WTC11 (cell line): ENCODE measurements at regions not wholly inside any gene's neighbourhood (a gene's known extent, or its start where the extent isn't known, plus 50 kb on each side); places are given as distances from the start of the nearest gene placed in this dataset.

Experiments
- ATAC-seq: fragments of 200-7000 bp; cut with Tn5 transposase; 2 replicates; pipeline ENCODE4 v1.10.0; 2021; ENCODE audit warnings: mild to moderate bottlenecking, moderate library complexity
- CTCF ChIA-PET: fragments of 300-600 bp; sonication (Branson Sonifier 250); formaldehyde crosslinking; loops from one replicate; lab custom pipeline; 2021; ENCODE audit warnings: antibody characterized with exemption; lab: Charles Lee
- POLR2A ChIA-PET: fragments of 350-600 bp; sonication (Branson Sonifier 250); formaldehyde crosslinking; loops from one replicate; lab custom pipeline; 2021; ENCODE audit warnings: antibody characterized with exemption; lab: Charles Lee
- DNase-seq: peaks from one replicate; pipeline ENCODE4 v3.0.0; 2021; ENCODE audit warnings: low spot score
- H3K27ac Mint-ChIP-seq: 2 replicates; pipeline ENCODE4 v1.8.0; 2021; ENCODE audit warnings: mixed read lengths
- H3K27me3 Mint-ChIP-seq: 2 replicates; pipeline ENCODE4 v1.8.0; 2021; ENCODE audit warnings: low read depth, mild to moderate bottlenecking, moderate library complexity, mixed read lengths
- H3K36me3 Mint-ChIP-seq: 2 replicates; pipeline ENCODE4 v1.8.0; 2021; ENCODE audit warnings: mixed read lengths
- H3K4me1 Mint-ChIP-seq: 2 replicates; pipeline ENCODE4 v1.8.0; 2022; ENCODE audit warnings: mixed read lengths
- H3K4me3 Mint-ChIP-seq: 2 replicates; pipeline ENCODE4 v1.8.0; 2021; ENCODE audit warnings: mild to moderate bottlenecking, moderate library complexity, mixed read lengths
- H3K9me3 Mint-ChIP-seq: 2 replicates; pipeline ENCODE4 v1.8.0; 2021; ENCODE audit warnings: mixed read lengths
- EMX1 ChIP-seq: fragments of 250-450 bp; sonication (Bioruptor Pico); IDR thresholded peaks from 2 replicates; pipeline ENCODE4 v1.8.0; 2021; ENCODE audit warnings: mild to moderate bottlenecking
- IRF2 ChIP-seq: sonication (generic); formaldehyde crosslinking; IDR thresholded peaks from 2 replicates; pipeline ENCODE4 v1.8.0; 2022; ENCODE audit warnings: low read depth, missing genetic modification reagents, borderline replicate concordance
- JAZF1 ChIP-seq: fragments of 250-450 bp; sonication (Bioruptor Pico); IDR thresholded peaks from 2 replicates; pipeline ENCODE4 v1.9.0; 2021; ENCODE audit warnings: moderate library complexity, mild to moderate bottlenecking, inconsistent platforms
- JUN ChIP-seq: sonication (generic); formaldehyde crosslinking; IDR thresholded peaks from 2 replicates; pipeline ENCODE4 v1.8.0; 2023; ENCODE audit warnings: mild to moderate bottlenecking, missing genetic modification reagents
- KAT7 ChIP-seq: sonication (generic); formaldehyde crosslinking; IDR thresholded peaks from 2 replicates; pipeline ENCODE4 v1.8.1; 2023; ENCODE audit warnings: missing genetic modification reagents, mild to moderate bottlenecking, borderline replicate concordance
- NR3C1 ChIP-seq: sonication (generic); formaldehyde crosslinking; conservative IDR thresholded peaks from 2 replicates; pipeline ENCODE4 v1.8.1; 2023; ENCODE audit warnings: low read depth, mild to moderate bottlenecking, missing genetic modification reagents
- PRRX2 ChIP-seq: fragments of 250-450 bp; sonication (Bioruptor Pico); IDR thresholded peaks from 2 replicates; pipeline ENCODE4 v1.8.0; 2021; ENCODE audit warnings: mild to moderate bottlenecking
- RELA ChIP-seq: sonication (generic); formaldehyde crosslinking; IDR thresholded peaks from 2 replicates; pipeline ENCODE4 v1.8.1; 2022; ENCODE audit warnings: missing genetic modification reagents, mild to moderate bottlenecking, borderline replicate concordance
- STAT6 ChIP-seq: sonication (generic); formaldehyde crosslinking; conservative IDR thresholded peaks from 2 replicates; pipeline ENCODE4 v1.8.1; 2023; ENCODE audit warnings: mild to moderate bottlenecking, low read depth, missing genetic modification reagents, moderate library complexity
- TEAD1 ChIP-seq: sonication (generic); formaldehyde crosslinking; IDR thresholded peaks from 2 replicates; pipeline ENCODE4 v1.8.0; 2022; ENCODE audit warnings: mild to moderate bottlenecking, missing genetic modification reagents
- USF1 ChIP-seq: sonication (generic); formaldehyde crosslinking; IDR thresholded peaks from 2 replicates; pipeline ENCODE4 v1.8.0; 2022; ENCODE audit warnings: mild to moderate bottlenecking, missing genetic modification reagents
- ZMAT4 ChIP-seq: fragments of 250-450 bp; sonication (Bioruptor Pico); IDR thresholded peaks from 2 replicates; pipeline ENCODE4 v1.9.0; 2021; ENCODE audit warnings: mild to moderate bottlenecking
- ZNF138 ChIP-seq: sonication (generic); formaldehyde crosslinking; conservative IDR thresholded peaks from 2 replicates; pipeline ENCODE4 v1.8.1; 2022; ENCODE audit warnings: mild to moderate bottlenecking, moderate library complexity, missing genetic modification reagents
- ZNF263 ChIP-seq: sonication (generic); formaldehyde crosslinking; IDR thresholded peaks from 2 replicates; pipeline ENCODE4 v1.8.1; 2022; ENCODE audit warnings: low read depth, mild to moderate bottlenecking, moderate library complexity, missing genetic modification reagents
- ZNF317 ChIP-seq: sonication (generic); formaldehyde crosslinking; IDR thresholded peaks from 2 replicates; pipeline ENCODE4 v1.8.1; 2023; ENCODE audit warnings: low read depth, mild to moderate bottlenecking, moderate library complexity, missing genetic modification reagents, borderline replicate concordance
- TF ChIP-seq, protein P1 (sequence below): sonication (generic); formaldehyde crosslinking; IDR thresholded peaks from 2 replicates; pipeline ENCODE4 v1.8.1; 2022; ENCODE audit warnings: low read depth, missing genetic modification reagents, borderline replicate concordance
- TF ChIP-seq, protein P2 (sequence below): sonication (generic); formaldehyde crosslinking; IDR thresholded peaks from 2 replicates; pipeline ENCODE4 v1.8.0; 2023; ENCODE audit warnings: missing genetic modification reagents
- TF ChIP-seq, protein P3 (sequence below): sonication (generic); formaldehyde crosslinking; IDR thresholded peaks from 2 replicates; pipeline ENCODE4 v1.8.0; 2022; ENCODE audit warnings: mild to moderate bottlenecking, missing genetic modification reagents
- TF ChIP-seq, protein P4 (sequence below): fragments of 200-600 bp; IDR thresholded peaks from 2 replicates; pipeline ENCODE4 v1.8.0; 2022; ENCODE audit warnings: antibody characterized with exemption
- TF ChIP-seq, protein P5 (sequence below): sonication (generic); formaldehyde crosslinking; IDR thresholded peaks from 2 replicates; pipeline ENCODE4 v1.8.1; 2023; ENCODE audit warnings: mild to moderate bottlenecking, missing genetic modification reagents, borderline replicate concordance
- TF ChIP-seq, protein P6 (sequence below): sonication (generic); formaldehyde crosslinking; IDR thresholded peaks from 2 replicates; pipeline ENCODE4 v1.8.1; 2022; ENCODE audit warnings: mild to moderate bottlenecking, moderate library complexity, missing genetic modification reagents

DNA sequence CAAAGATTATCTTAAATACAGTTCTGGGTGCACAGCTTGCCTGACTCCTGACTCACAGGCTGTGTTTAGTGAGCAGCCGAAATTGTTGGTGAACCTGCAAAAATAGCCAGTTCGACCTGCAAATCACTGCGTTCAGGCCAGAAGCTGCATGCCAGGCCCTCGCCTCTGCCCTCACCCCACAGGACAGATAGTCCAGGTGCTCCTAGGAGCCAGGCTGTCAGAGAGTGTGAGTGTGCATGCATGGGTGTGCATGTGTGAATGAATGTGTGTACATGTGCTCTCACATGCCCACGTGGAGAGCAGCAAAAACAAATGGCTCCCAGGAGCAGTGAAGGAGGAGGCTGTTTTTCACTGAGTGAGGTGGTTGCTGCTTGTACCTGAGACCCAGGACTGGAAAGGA, 131.8 kb downstream of the ABCC12 start (continued):
- TF ChIP-seq, protein P1, sequence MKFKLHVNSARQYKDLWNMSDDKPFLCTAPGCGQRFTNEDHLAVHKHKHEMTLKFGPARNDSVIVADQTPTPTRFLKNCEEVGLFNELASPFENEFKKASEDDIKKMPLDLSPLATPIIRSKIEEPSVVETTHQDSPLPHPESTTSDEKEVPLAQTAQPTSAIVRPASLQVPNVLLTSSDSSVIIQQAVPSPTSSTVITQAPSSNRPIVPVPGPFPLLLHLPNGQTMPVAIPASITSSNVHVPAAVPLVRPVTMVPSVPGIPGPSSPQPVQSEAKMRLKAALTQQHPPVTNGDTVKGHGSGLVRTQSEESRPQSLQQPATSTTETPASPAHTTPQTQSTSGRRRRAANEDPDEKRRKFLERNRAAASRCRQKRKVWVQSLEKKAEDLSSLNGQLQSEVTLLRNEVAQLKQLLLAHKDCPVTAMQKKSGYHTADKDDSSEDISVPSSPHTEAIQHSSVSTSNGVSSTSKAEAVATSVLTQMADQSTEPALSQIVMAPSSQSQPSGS (CRISPR knock-in tag), result no peak
- TF ChIP-seq, protein P2, sequence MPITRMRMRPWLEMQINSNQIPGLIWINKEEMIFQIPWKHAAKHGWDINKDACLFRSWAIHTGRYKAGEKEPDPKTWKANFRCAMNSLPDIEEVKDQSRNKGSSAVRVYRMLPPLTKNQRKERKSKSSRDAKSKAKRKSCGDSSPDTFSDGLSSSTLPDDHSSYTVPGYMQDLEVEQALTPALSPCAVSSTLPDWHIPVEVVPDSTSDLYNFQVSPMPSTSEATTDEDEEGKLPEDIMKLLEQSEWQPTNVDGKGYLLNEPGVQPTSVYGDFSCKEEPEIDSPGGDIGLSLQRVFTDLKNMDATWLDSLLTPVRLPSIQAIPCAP, result no peak
- no peak for TF ChIP-seq ZNF263 (CRISPR knock-in tag)
- TF ChIP-seq KAT7 (CRISPR knock-in tag), result no peak
- no peak for TF ChIP-seq IRF2 (CRISPR knock-in tag)
- TF ChIP-seq ZNF138, result no peak
- no peak for TF ChIP-seq TEAD1 (CRISPR knock-in tag)

GRCh38 chr16:48022496-48022895, 133.3 kb downstream of the ABCC12 start:
- no peak for TF ChIP-seq JUN (CRISPR knock-in tag)
- no peak for TF ChIP-seq EMX1 (CRISPR knock-in tag)
- TF ChIP-seq KAT7 (CRISPR knock-in tag), result no peak
- no peak for TF ChIP-seq RELA
- TF ChIP-seq, protein P3, sequence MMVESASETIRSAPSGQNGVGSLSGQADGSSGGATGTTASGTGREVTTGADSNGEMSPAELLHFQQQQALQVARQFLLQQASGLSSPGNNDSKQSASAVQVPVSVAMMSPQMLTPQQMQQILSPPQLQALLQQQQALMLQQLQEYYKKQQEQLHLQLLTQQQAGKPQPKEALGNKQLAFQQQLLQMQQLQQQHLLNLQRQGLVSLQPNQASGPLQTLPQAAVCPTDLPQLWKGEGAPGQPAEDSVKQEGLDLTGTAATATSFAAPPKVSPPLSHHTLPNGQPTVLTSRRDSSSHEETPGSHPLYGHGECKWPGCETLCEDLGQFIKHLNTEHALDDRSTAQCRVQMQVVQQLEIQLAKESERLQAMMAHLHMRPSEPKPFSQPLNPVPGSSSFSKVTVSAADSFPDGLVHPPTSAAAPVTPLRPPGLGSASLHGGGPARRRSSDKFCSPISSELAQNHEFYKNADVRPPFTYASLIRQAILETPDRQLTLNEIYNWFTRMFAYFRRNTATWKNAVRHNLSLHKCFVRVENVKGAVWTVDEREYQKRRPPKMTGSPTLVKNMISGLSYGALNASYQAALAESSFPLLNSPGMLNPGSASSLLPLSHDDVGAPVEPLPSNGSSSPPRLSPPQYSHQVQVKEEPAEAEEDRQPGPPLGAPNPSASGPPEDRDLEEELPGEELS (CRISPR knock-in tag), result no peak
- no peak for TF ChIP-seq JAZF1 (CRISPR knock-in tag)
- TF ChIP-seq STAT6 (CRISPR knock-in tag), result no peak
- no peak for TF ChIP-seq USF1 (CRISPR knock-in tag)
- TF ChIP-seq, protein P4, sequence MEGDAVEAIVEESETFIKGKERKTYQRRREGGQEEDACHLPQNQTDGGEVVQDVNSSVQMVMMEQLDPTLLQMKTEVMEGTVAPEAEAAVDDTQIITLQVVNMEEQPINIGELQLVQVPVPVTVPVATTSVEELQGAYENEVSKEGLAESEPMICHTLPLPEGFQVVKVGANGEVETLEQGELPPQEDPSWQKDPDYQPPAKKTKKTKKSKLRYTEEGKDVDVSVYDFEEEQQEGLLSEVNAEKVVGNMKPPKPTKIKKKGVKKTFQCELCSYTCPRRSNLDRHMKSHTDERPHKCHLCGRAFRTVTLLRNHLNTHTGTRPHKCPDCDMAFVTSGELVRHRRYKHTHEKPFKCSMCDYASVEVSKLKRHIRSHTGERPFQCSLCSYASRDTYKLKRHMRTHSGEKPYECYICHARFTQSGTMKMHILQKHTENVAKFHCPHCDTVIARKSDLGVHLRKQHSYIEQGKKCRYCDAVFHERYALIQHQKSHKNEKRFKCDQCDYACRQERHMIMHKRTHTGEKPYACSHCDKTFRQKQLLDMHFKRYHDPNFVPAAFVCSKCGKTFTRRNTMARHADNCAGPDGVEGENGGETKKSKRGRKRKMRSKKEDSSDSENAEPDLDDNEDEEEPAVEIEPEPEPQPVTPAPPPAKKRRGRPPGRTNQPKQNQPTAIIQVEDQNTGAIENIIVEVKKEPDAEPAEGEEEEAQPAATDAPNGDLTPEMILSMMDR, result no peak
- TF ChIP-seq, protein P5, sequence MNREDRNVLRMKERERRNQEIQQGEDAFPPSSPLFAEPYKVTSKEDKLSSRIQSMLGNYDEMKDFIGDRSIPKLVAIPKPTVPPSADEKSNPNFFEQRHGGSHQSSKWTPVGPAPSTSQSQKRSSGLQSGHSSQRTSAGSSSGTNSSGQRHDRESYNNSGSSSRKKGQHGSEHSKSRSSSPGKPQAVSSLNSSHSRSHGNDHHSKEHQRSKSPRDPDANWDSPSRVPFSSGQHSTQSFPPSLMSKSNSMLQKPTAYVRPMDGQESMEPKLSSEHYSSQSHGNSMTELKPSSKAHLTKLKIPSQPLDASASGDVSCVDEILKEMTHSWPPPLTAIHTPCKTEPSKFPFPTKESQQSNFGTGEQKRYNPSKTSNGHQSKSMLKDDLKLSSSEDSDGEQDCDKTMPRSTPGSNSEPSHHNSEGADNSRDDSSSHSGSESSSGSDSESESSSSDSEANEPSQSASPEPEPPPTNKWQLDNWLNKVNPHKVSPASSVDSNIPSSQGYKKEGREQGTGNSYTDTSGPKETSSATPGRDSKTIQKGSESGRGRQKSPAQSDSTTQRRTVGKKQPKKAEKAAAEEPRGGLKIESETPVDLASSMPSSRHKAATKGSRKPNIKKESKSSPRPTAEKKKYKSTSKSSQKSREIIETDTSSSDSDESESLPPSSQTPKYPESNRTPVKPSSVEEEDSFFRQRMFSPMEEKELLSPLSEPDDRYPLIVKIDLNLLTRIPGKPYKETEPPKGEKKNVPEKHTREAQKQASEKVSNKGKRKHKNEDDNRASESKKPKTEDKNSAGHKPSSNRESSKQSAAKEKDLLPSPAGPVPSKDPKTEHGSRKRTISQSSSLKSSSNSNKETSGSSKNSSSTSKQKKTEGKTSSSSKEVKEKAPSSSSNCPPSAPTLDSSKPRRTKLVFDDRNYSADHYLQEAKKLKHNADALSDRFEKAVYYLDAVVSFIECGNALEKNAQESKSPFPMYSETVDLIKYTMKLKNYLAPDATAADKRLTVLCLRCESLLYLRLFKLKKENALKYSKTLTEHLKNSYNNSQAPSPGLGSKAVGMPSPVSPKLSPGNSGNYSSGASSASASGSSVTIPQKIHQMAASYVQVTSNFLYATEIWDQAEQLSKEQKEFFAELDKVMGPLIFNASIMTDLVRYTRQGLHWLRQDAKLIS (CRISPR knock-in tag), result no peak
- TF ChIP-seq ZMAT4 (CRISPR knock-in tag), result no peak
- TF ChIP-seq, protein P6, sequence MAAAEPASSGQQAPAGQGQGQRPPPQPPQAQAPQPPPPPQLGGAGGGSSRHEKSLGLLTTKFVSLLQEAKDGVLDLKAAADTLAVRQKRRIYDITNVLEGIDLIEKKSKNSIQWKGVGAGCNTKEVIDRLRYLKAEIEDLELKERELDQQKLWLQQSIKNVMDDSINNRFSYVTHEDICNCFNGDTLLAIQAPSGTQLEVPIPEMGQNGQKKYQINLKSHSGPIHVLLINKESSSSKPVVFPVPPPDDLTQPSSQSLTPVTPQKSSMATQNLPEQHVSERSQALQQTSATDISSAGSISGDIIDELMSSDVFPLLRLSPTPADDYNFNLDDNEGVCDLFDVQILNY (CRISPR knock-in tag), result no peak
- no peak for TF ChIP-seq PRRX2
- TF ChIP-seq NR3C1 (CRISPR knock-in tag), result no peak
- TF ChIP-seq ZNF317 (CRISPR knock-in tag), result no peak
- no peak for DNase-seq
- H3K9me3 Mint-ChIP-seq, result peaks cover 5% of the 10 kb centered on the region
- ChIA-PET CTCF (no interaction called here), POLR2A (no interaction called here)
- no peak overlapping the region for H3K27ac Mint-ChIP-seq
- ATAC-seq, result no peak
- peaks cover 20% of the 10 kb centered on the region for H3K4me1 Mint-ChIP-seq
- H3K36me3 Mint-ChIP-seq, result no peaks in the 10 kb centered on the region
- H3K4me3 Mint-ChIP-seq, result no peak overlapping the region
- H3K27me3 Mint-ChIP-seq, result no peaks in the 10 kb centered on the region
